ENCODE measurements at regions not wholly inside any gene's neighbourhood (a gene's known extent, or its start where the extent isn't known, plus 50 kb on each side); places are given as distances from the start of the nearest gene placed in this dataset.

DNA sequence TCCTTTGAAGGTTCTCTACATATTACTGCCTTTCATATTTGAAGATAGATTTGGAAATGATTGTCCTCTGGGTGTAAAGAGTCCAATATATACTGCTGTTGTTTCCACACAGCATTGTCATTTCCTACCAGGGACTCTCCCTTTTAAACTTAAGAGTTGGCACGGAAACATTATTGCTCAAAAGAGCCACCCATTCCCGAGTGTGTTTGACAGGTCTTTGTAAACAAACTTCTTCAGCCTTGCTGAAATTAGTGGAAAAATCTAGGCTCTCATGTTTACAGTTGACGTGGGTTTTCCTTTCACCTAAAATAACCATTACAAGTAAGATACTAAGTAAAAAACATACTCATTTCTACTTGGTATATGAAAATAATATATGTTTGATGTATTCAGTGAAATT lies 111.4 kb upstream of the LIMCH1 start:
- no peak for TF ChIP-seq POLR2A (IDR thresholded peaks at IDR 0.05)
- TF ChIP-seq, protein P1, sequence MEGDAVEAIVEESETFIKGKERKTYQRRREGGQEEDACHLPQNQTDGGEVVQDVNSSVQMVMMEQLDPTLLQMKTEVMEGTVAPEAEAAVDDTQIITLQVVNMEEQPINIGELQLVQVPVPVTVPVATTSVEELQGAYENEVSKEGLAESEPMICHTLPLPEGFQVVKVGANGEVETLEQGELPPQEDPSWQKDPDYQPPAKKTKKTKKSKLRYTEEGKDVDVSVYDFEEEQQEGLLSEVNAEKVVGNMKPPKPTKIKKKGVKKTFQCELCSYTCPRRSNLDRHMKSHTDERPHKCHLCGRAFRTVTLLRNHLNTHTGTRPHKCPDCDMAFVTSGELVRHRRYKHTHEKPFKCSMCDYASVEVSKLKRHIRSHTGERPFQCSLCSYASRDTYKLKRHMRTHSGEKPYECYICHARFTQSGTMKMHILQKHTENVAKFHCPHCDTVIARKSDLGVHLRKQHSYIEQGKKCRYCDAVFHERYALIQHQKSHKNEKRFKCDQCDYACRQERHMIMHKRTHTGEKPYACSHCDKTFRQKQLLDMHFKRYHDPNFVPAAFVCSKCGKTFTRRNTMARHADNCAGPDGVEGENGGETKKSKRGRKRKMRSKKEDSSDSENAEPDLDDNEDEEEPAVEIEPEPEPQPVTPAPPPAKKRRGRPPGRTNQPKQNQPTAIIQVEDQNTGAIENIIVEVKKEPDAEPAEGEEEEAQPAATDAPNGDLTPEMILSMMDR (IDR thresholded peaks at IDR 0.05 in 4 of 5, conservative IDR thresholded peaks at IDR 0.05 in 1 of 5): no peak

All from gastrocnemius medialis (tissue), 4 donors.